ENCODE measurements at regions not wholly inside any gene's neighbourhood (a gene's known extent, or its start where the extent isn't known, plus 50 kb on each side); places are given as distances from the start of the nearest gene placed in this dataset.

DNA sequence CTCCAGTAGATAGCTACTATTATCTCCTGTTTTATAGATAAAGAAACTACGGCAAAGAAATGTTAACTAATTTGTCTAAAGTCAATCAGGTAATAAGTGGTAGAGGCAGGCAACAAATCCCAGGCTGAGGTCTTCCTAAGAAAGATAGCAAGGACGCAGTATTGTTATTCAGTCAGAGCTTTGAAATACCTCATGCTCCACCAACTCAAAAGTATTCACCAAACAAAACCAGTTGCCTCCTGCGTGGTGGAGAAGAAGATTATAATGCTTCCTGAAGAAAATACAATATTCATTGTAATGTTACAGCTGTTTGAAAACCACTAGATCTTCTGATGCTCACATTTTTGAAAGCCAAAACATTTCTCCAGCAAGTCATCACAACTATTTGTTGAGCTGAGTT is 138.2 kb upstream of the CNTN4 start:
- no peaks in the 10 kb centered on the region for H3K36me3 Mint-ChIP-seq (ENCODE audit: low read depth)
- H3K9me3 Mint-ChIP-seq: peaks cover 1% of the 10 kb centered on the region
- no peaks in the 10 kb centered on the region for H3K27me3 Mint-ChIP-seq
- ATAC-seq (ENCODE audit: low read depth) (no peak), DNase-seq (no peak)
- H3K4me1 Mint-ChIP-seq: no peaks in the 10 kb centered on the region
- intact Hi-C loops (cut with micrococcal nuclease): no loop called here
- CTCF ChIA-PET: no interaction called here
- no peak for TF ChIP-seq CTCF (IDR thresholded peaks at IDR 0.05)
- H3K4me3 Mint-ChIP-seq: no peak overlapping the region
- POLR2A ChIA-PET: no interaction called here
- H3K27ac Mint-ChIP-seq: no peak overlapping the region

GRCh38 chr3:1962396-1963088 is 136.1 kb upstream of the CNTN4 start:
- intact Hi-C loops (cut with micrococcal nuclease): no loop called here
- DNase-seq (no peak), ATAC-seq (ENCODE audit: low read depth) (no peak)
- no peak for TF ChIP-seq CTCF (IDR thresholded peaks at IDR 0.05)
- H3K4me3 Mint-ChIP-seq: no peak overlapping the region
- ChIA-PET CTCF (no interaction called here), POLR2A (no interaction called here)
- peaks cover 1% of the 10 kb centered on the region for H3K9me3 Mint-ChIP-seq
- H3K27ac Mint-ChIP-seq: no peak overlapping the region
- H3K36me3 Mint-ChIP-seq (ENCODE audit: low read depth): no peaks in the 10 kb centered on the region
- no peaks in the 10 kb centered on the region for H3K27me3 Mint-ChIP-seq
- no peaks in the 10 kb centered on the region for H3K4me1 Mint-ChIP-seq

DNA sequence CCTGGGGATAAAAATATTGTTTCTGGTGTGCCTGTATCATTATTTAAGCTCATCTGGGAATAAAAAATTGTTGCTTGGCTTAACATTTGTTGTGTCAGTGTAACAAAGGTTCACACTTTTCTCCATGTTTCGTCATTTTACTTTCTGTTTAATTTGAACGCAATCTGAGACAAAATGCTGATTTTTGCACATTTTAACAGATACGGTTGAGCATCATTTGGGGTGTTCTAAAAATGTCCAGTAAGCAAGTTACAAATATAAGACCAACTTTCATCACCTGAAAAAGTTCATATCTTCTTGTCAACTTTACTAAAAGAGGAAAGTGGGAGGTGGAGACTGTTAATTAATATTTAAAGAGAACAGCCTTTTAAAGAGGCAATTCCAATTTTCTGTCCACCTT is 134.8 kb upstream of the CNTN4 start:
- no peak overlapping the region for H3K27ac Mint-ChIP-seq
- ChIA-PET POLR2A (no interaction called here), CTCF (interaction anchor here (0.6 kb wide), 1 partner anchor 180 kb away, joined by 3 read pairs; no protein-coding TSS in a partner anchor)
- ATAC-seq (ENCODE audit: low read depth) (no peak), DNase-seq (no peak)
- peaks cover 1% of the 10 kb centered on the region for H3K9me3 Mint-ChIP-seq
- H3K27me3 Mint-ChIP-seq: no peaks in the 10 kb centered on the region
- intact Hi-C loops (cut with micrococcal nuclease): no loop called here
- H3K4me1 Mint-ChIP-seq: no peaks in the 10 kb centered on the region
- H3K4me3 Mint-ChIP-seq: no peak overlapping the region
- no peaks in the 10 kb centered on the region for H3K36me3 Mint-ChIP-seq (ENCODE audit: low read depth)
- no peak for TF ChIP-seq CTCF (IDR thresholded peaks at IDR 0.05)

DNA sequence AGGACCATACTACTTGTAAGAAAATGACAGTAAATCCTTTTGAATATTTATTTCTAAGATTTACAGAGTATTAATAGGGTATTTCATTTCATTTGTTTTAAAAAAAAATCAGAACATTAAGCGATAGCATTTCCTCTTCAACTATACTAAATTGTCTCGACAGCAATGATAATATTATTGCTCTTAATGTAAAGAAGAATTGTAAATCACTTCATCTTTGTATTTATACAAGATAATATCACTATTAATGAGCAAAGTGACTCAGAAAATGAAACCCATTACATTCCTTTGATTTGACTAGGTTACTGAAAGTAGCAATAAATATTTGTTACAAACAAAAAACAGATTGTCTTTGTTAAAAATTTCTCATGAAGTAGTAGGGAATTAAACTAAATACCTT is 131.1 kb upstream of the CNTN4 start:
- intact Hi-C loops (cut with micrococcal nuclease): no loop called here
- Mint-ChIP-seq H3K36me3 (ENCODE audit: low read depth) (no peaks in the 10 kb centered on the region), H3K27ac (no peak overlapping the region), H3K4me3 (no peak overlapping the region), H3K4me1 (no peaks in the 10 kb centered on the region), H3K27me3 (no peaks in the 10 kb centered on the region), H3K9me3 (peaks cover 1% of the 10 kb centered on the region)
- TF ChIP-seq CTCF (IDR thresholded peaks at IDR 0.05): no peak
- no peak for ATAC-seq (ENCODE audit: low read depth)
- CTCF ChIA-PET: no interaction called here
- no peak for DNase-seq
- POLR2A ChIA-PET: no interaction called here

DNA sequence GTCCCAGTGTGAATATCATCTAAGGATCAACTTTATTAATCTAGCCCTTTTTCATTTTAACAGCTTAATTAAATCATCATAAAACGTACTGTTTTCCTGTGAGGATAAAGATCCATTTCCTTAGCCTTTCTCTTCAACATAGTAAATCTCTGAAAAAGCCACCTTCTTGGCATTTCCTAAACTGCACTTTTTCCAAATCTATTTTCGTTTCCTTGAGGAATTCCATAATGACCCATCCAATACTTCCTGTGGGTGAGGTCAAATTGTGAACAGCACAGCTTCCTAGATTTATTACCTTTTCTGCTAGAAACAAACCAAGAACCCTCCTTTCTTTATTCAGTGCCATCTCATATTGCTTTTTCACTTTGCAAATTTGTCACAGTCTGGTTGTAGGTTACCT is 129.4 kb upstream of the CNTN4 start:
- ChIA-PET POLR2A (no interaction called here), CTCF (no interaction called here)
- Mint-ChIP-seq H3K36me3 (ENCODE audit: low read depth) (no peaks in the 10 kb centered on the region), H3K27me3 (no peaks in the 10 kb centered on the region), H3K4me3 (no peak overlapping the region), H3K4me1 (no peaks in the 10 kb centered on the region), H3K27ac (no peak overlapping the region), H3K9me3 (peaks cover 3% of the 10 kb centered on the region)
- ATAC-seq (ENCODE audit: low read depth) (no peak), DNase-seq (no peak)
- intact Hi-C loops (cut with micrococcal nuclease): no loop called here
- no peak for TF ChIP-seq CTCF (IDR thresholded peaks at IDR 0.05)
